ENCODE measurements at regions not wholly inside any gene's neighbourhood (a gene's known extent, or its start where the extent isn't known, plus 50 kb on each side); places are given as distances from the start of the nearest gene placed in this dataset.

DNA sequence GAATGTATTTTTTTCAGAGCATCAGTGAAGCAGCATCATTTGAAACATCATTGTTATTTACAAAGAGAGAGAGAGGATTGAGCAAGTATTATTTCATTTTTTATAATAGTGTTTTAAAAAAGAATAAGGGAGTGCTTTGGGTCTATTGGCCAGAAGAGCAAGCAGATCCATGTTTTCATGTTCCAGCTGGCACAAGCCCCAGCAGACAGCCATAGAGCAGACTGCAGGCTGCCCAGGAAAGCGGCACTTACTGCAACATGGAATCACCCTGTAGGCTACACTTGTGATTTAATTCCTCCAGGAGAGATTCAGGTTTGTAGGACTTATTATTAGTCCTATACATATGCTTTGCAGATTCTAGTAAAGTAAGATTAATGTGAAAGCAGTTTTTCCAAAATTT is 407.0 kb upstream of the GRAMD2B start:
- CTCF ChIA-PET: no interaction called here
- no peak overlapping the region for H2AFZ ChIP-seq (ENCODE audit: low read depth, low read length)
- H3K9me3 ChIP-seq (replicated peaks; ENCODE audit: control insufficient read depth, insufficient read depth, low read length): no peaks in the 10 kb centered on the region
- no peak overlapping the region for H3K27ac ChIP-seq (ENCODE audit: insufficient read depth, low read depth, low read length)
- no peaks in the 10 kb centered on the region for H3K27me3 ChIP-seq (ENCODE audit: control insufficient read depth in 2 of 2, insufficient read depth in 2 of 2, low read length in 2 of 2)
- H3K4me1 ChIP-seq (ENCODE audit: control insufficient read depth, extremely low read depth, insufficient read depth, low read length): no peaks in the 10 kb centered on the region
- intact Hi-C loops (cut with micrococcal nuclease) (no loop called here), dilution Hi-C loops (cut with MboI; ENCODE audit: extremely low pct_ligation_motif_present, low sequenced_read_pairs) (no loop called here)
- TF ChIP-seq POLR2A (IDR thresholded peaks at IDR 0.05; ENCODE audit: low read depth, low read length) (no peak), FOS (IDR thresholded peaks at IDR 0.05; ENCODE audit: borderline replicate concordance, insufficient read depth, low read length) (no peak)
- H3K79me2 ChIP-seq (ENCODE audit: control insufficient read depth, insufficient read depth, low read length): no peaks in the 10 kb centered on the region
- no peak overlapping the region for H3K9ac ChIP-seq (replicated peaks; ENCODE audit: extremely low read depth, insufficient read depth, low read length)
- H3K9me1 ChIP-seq (replicated peaks; ENCODE audit: control insufficient read depth, extremely low read depth, insufficient read depth, low read length): no peaks in the 10 kb centered on the region
- POLR2A ChIA-PET: no interaction called here
- H4K20me1 ChIP-seq (replicated peaks; ENCODE audit: control insufficient read depth, extremely low read depth, insufficient read depth, low read length): no peaks in the 10 kb centered on the region
- H3K36me3 ChIP-seq (ENCODE audit: control insufficient read depth in 2 of 2, extremely low read depth in 1 of 2, insufficient read depth in 2 of 2, low read length in 2 of 2): no peaks in the 10 kb centered on the region
- FAIRE-seq (no peak), DNase-seq (ENCODE audit: low read depth, low spot score) (no peak)
- no TSS peak for BruUV-seq (replicated peaks)
- no peak overlapping the region for H3K4me3 ChIP-seq (replicated peaks in 1 of 3; ENCODE audit: insufficient read depth in 1 of 3, low read depth in 1 of 3, low read length in 3 of 3)
- H3K4me2 ChIP-seq (ENCODE audit: insufficient read depth, low read length): no peak overlapping the region

- Histone ChIP-seq H3K36me3 (ENCODE audit: control insufficient read depth in 2 of 2, extremely low read depth in 1 of 2, insufficient read depth in 2 of 2, low read length in 2 of 2) (no peaks in the 10 kb centered on the region), H2AFZ (ENCODE audit: low read depth, low read length) (no peak overlapping the region), H3K4me2 (ENCODE audit: insufficient read depth, low read length) (no peak overlapping the region), H3K27me3 (ENCODE audit: control insufficient read depth in 2 of 2, insufficient read depth in 2 of 2, low read length in 2 of 2) (no peaks in the 10 kb centered on the region), H3K9ac (replicated peaks; ENCODE audit: extremely low read depth, insufficient read depth, low read length) (no peak overlapping the region), H3K9me3 (replicated peaks; ENCODE audit: control insufficient read depth, insufficient read depth, low read length) (no peaks in the 10 kb centered on the region), H3K79me2 (ENCODE audit: control insufficient read depth, insufficient read depth, low read length) (no peaks in the 10 kb centered on the region), H4K20me1 (replicated peaks; ENCODE audit: control insufficient read depth, extremely low read depth, insufficient read depth, low read length) (no peaks in the 10 kb centered on the region), H3K4me1 (ENCODE audit: control insufficient read depth, extremely low read depth, insufficient read depth, low read length) (no peaks in the 10 kb centered on the region), H3K27ac (ENCODE audit: insufficient read depth, low read depth, low read length) (no peak overlapping the region), H3K4me3 (replicated peaks in 1 of 3; ENCODE audit: insufficient read depth in 1 of 3, low read depth in 1 of 3, low read length in 3 of 3) (no peak overlapping the region), H3K9me1 (replicated peaks; ENCODE audit: control insufficient read depth, extremely low read depth, insufficient read depth, low read length) (no peaks in the 10 kb centered on the region)
- no TSS peak for BruUV-seq (replicated peaks)
- TF ChIP-seq POLR2A (IDR thresholded peaks at IDR 0.05; ENCODE audit: low read depth, low read length) (no peak), FOS (IDR thresholded peaks at IDR 0.05; ENCODE audit: borderline replicate concordance, insufficient read depth, low read length) (no peak), EZH2 (IDR thresholded peaks at IDR 0.05; ENCODE audit: borderline replicate concordance, low read depth, low read length, severe bottlenecking) (no peak), MYC (IDR thresholded peaks at IDR 0.05; ENCODE audit: low read depth, low read length) (no peak), CTCF (IDR thresholded peaks at IDR 0.05; ENCODE audit: extremely low read depth in 1 of 2, insufficient read depth in 1 of 2, low read depth in 1 of 2, low read length in 2 of 2) (no peak), POLR2AphosphoS5 (IDR thresholded peaks at IDR 0.05; ENCODE audit: insufficient read depth, low read depth, low read length) (no peak), JUN (IDR thresholded peaks at IDR 0.05; ENCODE audit: borderline replicate concordance, insufficient read depth, insufficient read length, low read depth) (no peak), GATA2 (IDR thresholded peaks at IDR 0.05; ENCODE audit: insufficient read depth, insufficient read length, low read depth, low read length) (no peak)
- TF ChIP-seq, protein P1, sequence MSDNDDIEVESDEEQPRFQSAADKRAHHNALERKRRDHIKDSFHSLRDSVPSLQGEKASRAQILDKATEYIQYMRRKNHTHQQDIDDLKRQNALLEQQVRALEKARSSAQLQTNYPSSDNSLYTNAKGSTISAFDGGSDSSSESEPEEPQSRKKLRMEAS (IDR thresholded peaks at IDR 0.05; ENCODE audit: insufficient read depth, insufficient read length): no peak
- ChIA-PET CTCF (no interaction called here), POLR2A (no interaction called here)
- dilution Hi-C loops (cut with MboI; ENCODE audit: extremely low pct_ligation_motif_present, low sequenced_read_pairs): no loop called here
- DNase-seq (ENCODE audit: low read depth, low spot score): no peak
- intact Hi-C loops (cut with micrococcal nuclease): no loop called here
- FAIRE-seq: no peak
Measured at GRCh38 chr5:126017096-126017495, 406.1 kb upstream of the GRAMD2B start.

Measured in endothelial cell of umbilical vein (primary cell).